Gastrocnemius medialis (tissue), 4 donors: ENCODE measurements at regions not wholly inside any gene's neighbourhood (a gene's known extent, or its start where the extent isn't known, plus 50 kb on each side); places are given as distances from the start of the nearest gene placed in this dataset.

ENCODE experiments used
- ATAC-seq, 2 donors: fragments of 150-250 bp; one replicate each; pipeline ENCODE4 v1.9.1; 2016
- DNase-seq, 2 donors: peaks; one replicate each; pipeline ENCODE4 v3.0.0-alpha.2; 2019
- H3K27ac ChIP-seq, 4 donors: fragments of 200-600 bp; sonication (generic); 1 replicate in 1 of 4; 2 replicates in 3 of 4; pipeline ENCODE4 v1.5.1; 2016 to 2018; ENCODE audit warnings: mild to moderate bottlenecking in 2 of 4, moderate library complexity in 1 of 4
- H3K27me3 ChIP-seq, 3 donors: fragments of 200-600 bp; sonication (generic) in 2 of 3; 1 replicate in 1 of 3; 2 replicates in 2 of 3; pipeline versions ENCODE4 v1.5.1 to v1.6.0; 2016 to 2019; ENCODE audit warnings: mild to moderate bottlenecking in 1 of 3, moderate library complexity in 1 of 3
- H3K36me3 ChIP-seq, 2 donors: fragments of 200-600 bp; sonication (generic) in 1 of 2; one replicate each; pipeline ENCODE4 v1.5.1; 2017 to 2018
- H3K4me1 ChIP-seq, 2 donors: fragments of 200-600 bp; sonication (generic) in 1 of 2; one replicate each; pipeline ENCODE4 v1.5.1; 2016 to 2017; ENCODE audit warnings: mild to moderate bottlenecking in 2 of 2
- H3K4me3 ChIP-seq, 4 donors: fragments of 200-600 bp; sonication (generic) in 3 of 4; 1 replicate in 1 of 4; 2 replicates in 3 of 4; pipeline ENCODE4 v1.5.1; 2016 to 2019; ENCODE audit warnings: mild to moderate bottlenecking in 2 of 4
- H3K9me3 ChIP-seq, 3 donors: fragments of 200-600 bp; sonication (generic) in 2 of 3; 1 replicate in 1 of 3; 2 replicates in 2 of 3; pipeline ENCODE4 v1.5.1; 2016 to 2019
- POLR2A ChIP-seq, 2 donors: fragments of 450-650 bp; IDR thresholded peaks; one replicate each; pipeline ENCODE4 v1.6.1; 2017; ENCODE audit warnings: antibody characterized with exemption in 2 of 2, mild to moderate bottlenecking in 2 of 2, moderate library complexity in 2 of 2
- in situ Hi-C, 4 donors: fragments of 200-750 bp; cut with MboI; loops; one replicate each; pipeline versions ENCODE4 v1.15.0 to v1.8.0; 2017; ENCODE audit warnings: low sequenced_read_pairs in 4 of 4
- intact Hi-C: fragments of 100-400 bp; cut with DNase I; formaldehyde crosslinking; loops from one replicate; pipeline ENCODE4 v1.15.1; 2023; ENCODE audit warnings: low total_unique reads
- TF ChIP-seq, protein P1 (sequence below), 5 experiments: fragments of 450-650 bp in 3 of 5; fragments of 200-600 bp in 2 of 5; sonication (generic) in 2 of 5; IDR thresholded peaks in 4 of 5; conservative IDR thresholded peaks in 1 of 5; 1 replicate in 4 of 5; 2 replicates in 1 of 5; pipeline ENCODE4 v1.5.1; 2016 to 2019; ENCODE audit warnings: antibody characterized with exemption in 5 of 5, mild to moderate bottlenecking in 3 of 5, moderate library complexity in 3 of 5

DNA sequence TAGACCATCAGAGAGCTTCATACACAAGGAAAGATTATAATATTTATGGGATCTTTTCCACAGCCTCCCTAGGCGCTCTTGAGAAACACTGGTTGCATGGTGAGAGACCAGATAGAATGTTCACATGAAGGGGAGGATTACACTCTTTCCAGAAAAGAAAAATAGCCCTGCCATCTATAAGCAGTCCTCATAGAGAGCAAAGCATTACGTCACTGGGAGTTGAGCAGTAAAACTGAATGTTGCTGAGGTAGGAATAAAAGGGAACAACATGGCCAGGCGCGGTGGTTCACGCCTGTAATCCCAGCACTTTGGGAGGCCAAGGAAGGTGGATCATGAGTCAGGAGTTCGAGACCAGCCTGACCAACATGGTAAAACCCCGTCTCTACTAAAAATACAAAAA is 1934.3 kb downstream of the SUCLG1 start:
- intact Hi-C loops (no loop called here), in situ Hi-C loops (no loop called here)
- no peak for DNase-seq
- no peaks in the 10 kb centered on the region for H3K9me3 ChIP-seq
- no peaks in the 10 kb centered on the region for H3K4me1 ChIP-seq
- H3K27ac ChIP-seq, result no peak overlapping the region
- H3K27me3 ChIP-seq, result no peaks in the 10 kb centered on the region
- TF ChIP-seq, protein P1, sequence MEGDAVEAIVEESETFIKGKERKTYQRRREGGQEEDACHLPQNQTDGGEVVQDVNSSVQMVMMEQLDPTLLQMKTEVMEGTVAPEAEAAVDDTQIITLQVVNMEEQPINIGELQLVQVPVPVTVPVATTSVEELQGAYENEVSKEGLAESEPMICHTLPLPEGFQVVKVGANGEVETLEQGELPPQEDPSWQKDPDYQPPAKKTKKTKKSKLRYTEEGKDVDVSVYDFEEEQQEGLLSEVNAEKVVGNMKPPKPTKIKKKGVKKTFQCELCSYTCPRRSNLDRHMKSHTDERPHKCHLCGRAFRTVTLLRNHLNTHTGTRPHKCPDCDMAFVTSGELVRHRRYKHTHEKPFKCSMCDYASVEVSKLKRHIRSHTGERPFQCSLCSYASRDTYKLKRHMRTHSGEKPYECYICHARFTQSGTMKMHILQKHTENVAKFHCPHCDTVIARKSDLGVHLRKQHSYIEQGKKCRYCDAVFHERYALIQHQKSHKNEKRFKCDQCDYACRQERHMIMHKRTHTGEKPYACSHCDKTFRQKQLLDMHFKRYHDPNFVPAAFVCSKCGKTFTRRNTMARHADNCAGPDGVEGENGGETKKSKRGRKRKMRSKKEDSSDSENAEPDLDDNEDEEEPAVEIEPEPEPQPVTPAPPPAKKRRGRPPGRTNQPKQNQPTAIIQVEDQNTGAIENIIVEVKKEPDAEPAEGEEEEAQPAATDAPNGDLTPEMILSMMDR (IDR thresholded peaks at IDR 0.05 in 4 of 5, conservative IDR thresholded peaks at IDR 0.05 in 1 of 5), result no peak
- no peak for TF ChIP-seq POLR2A (IDR thresholded peaks at IDR 0.05)
- H3K4me3 ChIP-seq, result no peak overlapping the region
- no peak for ATAC-seq
- no peaks in the 10 kb centered on the region for H3K36me3 ChIP-seq

DNA sequence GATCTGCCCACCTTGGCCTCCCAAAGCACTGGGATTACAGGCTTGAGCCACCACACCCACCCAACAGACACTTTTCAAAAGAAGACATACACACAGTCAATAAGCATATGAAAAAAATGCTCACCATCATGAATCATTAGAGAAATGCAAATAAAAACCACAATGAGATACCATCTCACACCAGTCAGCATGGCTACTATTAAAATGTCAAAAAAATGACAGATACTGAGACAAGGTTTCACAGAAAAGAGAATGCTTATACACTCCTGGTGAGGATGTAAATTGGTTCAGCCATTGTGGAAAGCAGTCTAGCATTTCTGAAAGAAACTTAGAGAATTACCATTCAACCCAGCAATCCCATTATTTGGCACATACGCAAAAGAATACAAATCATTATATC is 1947.2 kb downstream of the SUCLG1 start:
- no peak for ATAC-seq
- Histone ChIP-seq H3K9me3 (no peaks in the 10 kb centered on the region), H3K4me3 (no peak overlapping the region), H3K36me3 (no peaks in the 10 kb centered on the region), H3K27ac (no peak overlapping the region), H3K4me1 (no peaks in the 10 kb centered on the region), H3K27me3 (no peaks in the 10 kb centered on the region)
- in situ Hi-C loops, result no loop called here
- intact Hi-C loops, result no loop called here
- TF ChIP-seq, protein P1 (IDR thresholded peaks at IDR 0.05 in 4 of 5, conservative IDR thresholded peaks at IDR 0.05 in 1 of 5), result no peak
- TF ChIP-seq POLR2A (IDR thresholded peaks at IDR 0.05), result no peak
- no peak for DNase-seq

DNA sequence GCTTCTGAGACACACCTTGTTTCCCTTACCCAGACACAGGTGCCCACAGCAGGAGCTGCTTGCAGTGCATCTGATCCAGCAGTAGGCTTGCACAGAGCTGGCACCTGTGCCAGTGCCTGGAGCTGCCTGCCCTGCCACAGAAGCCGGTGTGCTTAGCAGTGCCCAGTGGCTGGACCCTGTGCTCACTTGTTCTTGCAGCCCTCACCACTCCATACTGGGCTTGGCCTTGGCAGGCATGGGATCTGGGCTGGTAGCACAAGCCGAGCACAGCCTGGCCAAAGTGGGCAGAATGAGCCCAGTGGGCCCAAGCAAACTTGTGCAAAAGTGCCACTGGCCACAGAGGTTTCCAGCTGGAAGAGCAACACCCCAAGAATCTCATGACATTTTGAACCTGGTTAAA is 1950.4 kb downstream of the SUCLG1 start:
- Histone ChIP-seq H3K27ac (no peak overlapping the region), H3K27me3 (no peaks in the 10 kb centered on the region), H3K4me1 (no peaks in the 10 kb centered on the region), H3K4me3 (no peak overlapping the region), H3K36me3 (no peaks in the 10 kb centered on the region), H3K9me3 (no peaks in the 10 kb centered on the region)
- ATAC-seq, result no peak
- intact Hi-C loops (no loop called here), in situ Hi-C loops (no loop called here)
- TF ChIP-seq, protein P1 (IDR thresholded peaks at IDR 0.05 in 4 of 5, conservative IDR thresholded peaks at IDR 0.05 in 1 of 5), result no peak
- no peak for TF ChIP-seq POLR2A (IDR thresholded peaks at IDR 0.05)
- no peak for DNase-seq

DNA sequence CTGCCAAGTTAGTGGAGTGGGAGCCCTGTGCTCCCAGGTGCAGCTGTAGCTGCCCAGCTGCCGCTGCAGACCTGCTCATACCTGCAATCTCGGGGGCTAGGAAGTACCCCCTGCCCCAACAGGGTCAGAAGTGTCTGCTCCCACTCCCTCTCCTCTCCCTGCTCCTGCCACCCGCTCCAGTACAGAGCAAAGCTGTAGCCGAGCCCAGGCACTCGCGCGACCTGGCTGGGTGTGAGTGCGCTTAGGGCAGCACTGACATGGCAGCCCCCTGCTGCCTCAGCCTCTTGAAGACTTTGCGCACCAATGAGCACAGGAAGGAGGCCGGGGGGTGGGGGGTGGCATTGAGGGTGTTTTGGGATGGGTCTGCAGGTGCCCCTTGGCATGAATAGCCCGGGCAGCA is 1951.4 kb downstream of the SUCLG1 start:
- Histone ChIP-seq H3K4me1 (no peaks in the 10 kb centered on the region), H3K4me3 (no peak overlapping the region), H3K27me3 (no peaks in the 10 kb centered on the region), H3K9me3 (no peaks in the 10 kb centered on the region), H3K36me3 (no peaks in the 10 kb centered on the region), H3K27ac (no peak overlapping the region)
- in situ Hi-C loops, result no loop called here
- DNase-seq, result no peak
- ATAC-seq, result no peak
- intact Hi-C loops, result no loop called here
- TF ChIP-seq POLR2A (IDR thresholded peaks at IDR 0.05), result no peak
- TF ChIP-seq, protein P1 (IDR thresholded peaks at IDR 0.05 in 4 of 5, conservative IDR thresholded peaks at IDR 0.05 in 1 of 5), result no peak

DNA sequence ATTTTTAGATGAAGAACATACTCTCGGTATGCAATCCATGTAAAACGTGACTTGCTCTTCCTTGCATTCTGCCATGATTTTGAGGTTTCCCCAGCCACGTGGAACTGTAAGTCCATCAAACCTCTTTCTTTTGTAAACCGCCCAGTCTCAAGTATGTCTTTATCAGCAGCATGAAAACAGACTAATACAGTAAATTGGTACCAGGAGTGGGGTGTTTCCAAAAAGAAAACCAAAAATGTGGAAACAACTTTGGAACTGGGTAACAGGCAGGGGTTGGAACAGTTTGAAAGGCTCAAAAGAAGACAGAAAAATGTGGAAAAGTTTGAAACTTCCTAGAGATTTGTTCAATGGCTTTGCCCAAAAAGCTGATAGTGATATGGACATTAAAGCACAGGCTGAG is 1957.9 kb downstream of the SUCLG1 start:
- H3K27me3 ChIP-seq, result no peaks in the 10 kb centered on the region
- in situ Hi-C loops (no loop called here), intact Hi-C loops (no loop called here)
- no peak for DNase-seq
- H3K36me3 ChIP-seq, result no peaks in the 10 kb centered on the region
- H3K27ac ChIP-seq, result no peak overlapping the region
- TF ChIP-seq, protein P1 (IDR thresholded peaks at IDR 0.05 in 4 of 5, conservative IDR thresholded peaks at IDR 0.05 in 1 of 5), result no peak
- TF ChIP-seq POLR2A (IDR thresholded peaks at IDR 0.05), result no peak
- H3K4me3 ChIP-seq, result no peak overlapping the region
- no peak for ATAC-seq
- H3K4me1 ChIP-seq, result no peaks in the 10 kb centered on the region
- H3K9me3 ChIP-seq, result no peaks in the 10 kb centered on the region
